ENCODE measurements at regions not wholly inside any gene's neighbourhood (a gene's known extent, or its start where the extent isn't known, plus 50 kb on each side); places are given as distances from the start of the nearest gene placed in this dataset.

GRCh38 chr4:31807036-31807435, 1086.9 kb downstream of the PCDH7 start:
- ChIA-PET CTCF (no interaction called here), POLR2A (ENCODE audit: low non-redundant PET) (no interaction called here)
- no peak for DNase-seq (ENCODE audit: low spot score)
- BruUV-seq (replicated peaks): no TSS peak
- Histone ChIP-seq H3K9me3 (ENCODE audit: low read depth, low read length, poor library complexity, severe bottlenecking) (no peaks in the 10 kb centered on the region), H3K27ac (ENCODE audit: low read depth, low read length, poor library complexity, severe bottlenecking) (no peak overlapping the region), H3K27me3 (replicated peaks; ENCODE audit: insufficient read depth, low read depth, low read length, poor library complexity) (no peaks in the 10 kb centered on the region), H3K4me1 (ENCODE audit: insufficient read depth, low read length, poor library complexity, severe bottlenecking) (no peaks in the 10 kb centered on the region), H3K4me3 (ENCODE audit: low read depth, low read length, poor library complexity, severe bottlenecking) (no peak overlapping the region), H3K36me3 (ENCODE audit: insufficient read depth, low read length, poor library complexity, severe bottlenecking) (no peaks in the 10 kb centered on the region)
- intact Hi-C loops (cut with micrococcal nuclease; ENCODE audit: unreplicated experiment): no loop called here
- TF ChIP-seq CTCF (conservative IDR thresholded peaks at IDR 0.05; ENCODE audit: low read depth, low read length) (no peak), EZH2 (IDR thresholded peaks at IDR 0.05; ENCODE audit: borderline replicate concordance, low read depth, low read length, poor library complexity, severe bottlenecking) (no peak)

- no peak overlapping the region for H3K27ac ChIP-seq (ENCODE audit: low read depth, low read length, poor library complexity, severe bottlenecking)
- POLR2A ChIA-PET (ENCODE audit: low non-redundant PET): no interaction called here
- no peak for DNase-seq (ENCODE audit: low spot score)
- H3K27me3 ChIP-seq (replicated peaks; ENCODE audit: insufficient read depth, low read depth, low read length, poor library complexity): no peaks in the 10 kb centered on the region
- TF ChIP-seq EZH2 (IDR thresholded peaks at IDR 0.05; ENCODE audit: borderline replicate concordance, low read depth, low read length, poor library complexity, severe bottlenecking) (no peak), CTCF (conservative IDR thresholded peaks at IDR 0.05; ENCODE audit: low read depth, low read length) (no peak)
- no peaks in the 10 kb centered on the region for H3K9me3 ChIP-seq (ENCODE audit: low read depth, low read length, poor library complexity, severe bottlenecking)
- no peak overlapping the region for H3K4me3 ChIP-seq (ENCODE audit: low read depth, low read length, poor library complexity, severe bottlenecking)
- H3K36me3 ChIP-seq (ENCODE audit: insufficient read depth, low read length, poor library complexity, severe bottlenecking): no peaks in the 10 kb centered on the region
- CTCF ChIA-PET: no interaction called here
- intact Hi-C loops (cut with micrococcal nuclease; ENCODE audit: unreplicated experiment): no loop called here
- no TSS peak for BruUV-seq (replicated peaks)
- H3K4me1 ChIP-seq (ENCODE audit: insufficient read depth, low read length, poor library complexity, severe bottlenecking): no peaks in the 10 kb centered on the region
Observed at GRCh38 chr4:31844350-31844749, 1124.2 kb downstream of the PCDH7 start.

- CTCF ChIA-PET: no interaction called here
- no peak for TF ChIP-seq EZH2 (IDR thresholded peaks at IDR 0.05; ENCODE audit: borderline replicate concordance, low read depth, low read length, poor library complexity, severe bottlenecking)
- TF ChIP-seq CTCF (conservative IDR thresholded peaks at IDR 0.05; ENCODE audit: low read depth, low read length): no peak
- H3K4me3 ChIP-seq (ENCODE audit: low read depth, low read length, poor library complexity, severe bottlenecking): no peak overlapping the region
- BruUV-seq (replicated peaks): no TSS peak
- no peaks in the 10 kb centered on the region for H3K27me3 ChIP-seq (replicated peaks; ENCODE audit: insufficient read depth, low read depth, low read length, poor library complexity)
- peaks cover 4% of the 10 kb centered on the region for H3K9me3 ChIP-seq (ENCODE audit: low read depth, low read length, poor library complexity, severe bottlenecking)
- H3K4me1 ChIP-seq (ENCODE audit: insufficient read depth, low read length, poor library complexity, severe bottlenecking): no peaks in the 10 kb centered on the region
- DNase-seq (ENCODE audit: low spot score): no peak
- no peak overlapping the region for H3K27ac ChIP-seq (ENCODE audit: low read depth, low read length, poor library complexity, severe bottlenecking)
- POLR2A ChIA-PET (ENCODE audit: low non-redundant PET): no interaction called here
- H3K36me3 ChIP-seq (ENCODE audit: insufficient read depth, low read length, poor library complexity, severe bottlenecking): no peaks in the 10 kb centered on the region
- intact Hi-C loops (cut with micrococcal nuclease; ENCODE audit: unreplicated experiment): no loop called here
Observed at GRCh38 chr4:31851946-31852345, 1131.8 kb downstream of the PCDH7 start.
